Iris pigment epithelial cell (primary cell): ENCODE measurements at regions not wholly inside any gene's neighbourhood (a gene's known extent, or its start where the extent isn't known, plus 50 kb on each side); places are given as distances from the start of the nearest gene placed in this dataset.

Source experiments
- DNase-seq: peaks from one replicate; pipeline ENCODE4 v3.0.0-alpha.2; 2011; ENCODE audit warnings: low read depth

DNA sequence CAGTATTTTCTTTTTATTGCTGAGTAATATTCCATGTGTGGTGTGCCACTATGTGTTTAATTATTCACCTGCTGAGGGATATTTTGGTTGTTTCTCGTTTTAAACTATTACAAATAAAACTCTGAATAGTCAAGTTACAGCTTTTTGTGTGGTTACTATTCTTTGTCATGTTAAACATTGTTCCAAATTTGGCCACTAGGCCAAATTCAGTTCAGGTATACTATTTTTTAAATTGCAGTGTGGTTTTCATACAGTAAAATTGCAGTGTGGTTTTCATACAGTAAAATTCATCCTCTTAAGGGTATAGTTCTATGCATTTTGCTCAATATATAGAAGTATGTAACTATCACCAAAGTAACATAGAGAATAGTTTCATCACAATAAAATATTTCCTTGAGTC is 97.4 kb upstream of the FAM3C start:
- no peak for DNase-seq

- DNase-seq, result no peak
Measured at GRCh38 chr7:121490309-121490708, 94.2 kb upstream of the FAM3C start.

- no peak for DNase-seq
Measured at GRCh38 chr7:121489440-121489839, 93.3 kb upstream of the FAM3C start.

DNA sequence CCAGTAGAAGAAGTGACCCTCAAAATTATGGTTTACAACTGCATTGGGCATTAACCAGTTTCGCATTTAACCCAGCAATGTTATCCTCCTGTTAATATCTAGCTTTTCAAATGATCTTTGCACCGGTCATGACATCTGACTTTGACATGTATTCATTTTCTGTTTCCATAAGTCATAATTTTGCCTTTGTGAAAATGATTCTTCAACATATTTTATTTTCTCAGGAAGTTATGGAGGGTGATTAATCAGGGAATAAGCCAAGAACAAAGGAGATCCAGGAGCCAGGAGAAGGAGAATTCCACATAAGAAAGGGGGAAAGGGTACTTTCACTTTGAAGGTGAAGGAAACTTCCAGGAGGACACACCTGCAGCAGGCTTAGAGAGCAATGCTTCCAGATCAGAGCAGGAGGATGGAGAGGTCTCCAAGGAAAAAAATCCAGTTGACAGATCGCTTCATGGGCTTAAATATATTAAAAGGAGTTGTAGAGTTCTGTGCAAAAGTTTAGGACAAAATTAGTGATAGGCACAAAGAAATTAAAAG is 92.1 kb upstream of the FAM3C start:
- no peak for DNase-seq

- DNase-seq, result no peak
Measured at GRCh38 chr7:121486590-121486989, 90.5 kb upstream of the FAM3C start.

GRCh38 chr7:121485467-121486243 is 89.5 kb upstream of the FAM3C start:
- DNase-seq, result no peak

- no peak for DNase-seq
Measured at GRCh38 chr7:121484089-121484763, 88.1 kb upstream of the FAM3C start.

GRCh38 chr7:121480566-121481335 is 84.6 kb upstream of the FAM3C start:
- DNase-seq, result peak; percentile 44

DNA sequence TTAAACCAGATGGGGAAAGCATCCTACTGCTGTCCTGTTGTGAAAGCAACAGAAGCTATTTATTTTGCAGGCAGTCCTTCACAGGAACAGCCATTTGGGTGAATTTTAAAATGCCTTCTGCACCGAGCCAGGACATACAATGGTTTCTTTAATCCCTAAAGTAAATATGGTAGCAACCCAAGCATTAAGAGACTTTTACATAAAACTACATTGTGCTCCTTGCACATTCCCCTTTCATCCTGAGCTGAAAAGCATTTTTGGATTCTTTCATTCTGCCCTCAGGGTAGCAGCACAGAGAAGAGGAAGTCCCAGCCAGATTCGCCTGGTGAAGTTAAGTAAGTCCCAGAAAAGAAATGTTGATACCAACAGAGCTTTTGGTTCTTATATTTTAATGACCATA is 84.0 kb upstream of the FAM3C start:
- DNase-seq, result no peak

DNA sequence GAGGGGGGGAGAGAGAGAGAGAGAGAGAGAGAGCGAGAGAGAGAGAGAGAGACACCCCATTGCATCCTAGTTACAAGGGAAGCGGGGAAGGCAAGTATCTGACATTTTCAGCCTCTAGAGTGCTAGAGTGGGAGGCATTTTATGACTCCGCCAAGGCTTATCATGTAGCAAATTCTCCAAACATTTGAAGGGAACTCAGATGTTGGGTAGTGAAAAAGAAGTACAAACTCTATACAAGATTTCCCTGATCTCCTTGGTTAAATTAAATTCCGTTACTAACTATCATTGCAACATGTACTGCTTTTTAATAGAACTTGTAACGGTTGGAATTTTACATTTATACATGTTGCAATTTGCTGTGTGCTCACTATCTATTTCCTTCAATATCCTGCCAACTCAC is 83.4 kb upstream of the FAM3C start:
- no peak for DNase-seq

GRCh38 chr7:121475806-121476205 is 79.7 kb upstream of the FAM3C start:
- peak; percentile 31 for DNase-seq

DNA sequence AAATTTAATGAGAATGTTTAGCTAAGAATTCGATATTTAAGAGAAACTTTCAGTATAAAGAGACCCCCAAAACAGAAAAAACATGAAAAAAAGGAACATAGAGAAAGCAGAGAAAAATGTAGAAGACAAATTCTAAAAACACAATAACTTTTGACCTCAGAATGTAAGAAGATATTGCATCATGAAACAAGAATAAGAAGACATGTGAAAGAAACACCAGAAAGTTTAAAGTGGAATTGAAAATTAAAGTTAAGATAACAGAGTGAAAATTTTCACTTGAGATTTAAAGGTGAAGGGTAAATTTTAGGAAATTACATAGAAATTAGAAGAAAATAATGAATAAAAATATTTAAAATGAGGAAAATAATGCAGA is 78.2 kb upstream of the FAM3C start:
- DNase-seq, result no peak

GRCh38 chr7:121473645-121474300 is 77.7 kb upstream of the FAM3C start:
- no peak for DNase-seq

DNA sequence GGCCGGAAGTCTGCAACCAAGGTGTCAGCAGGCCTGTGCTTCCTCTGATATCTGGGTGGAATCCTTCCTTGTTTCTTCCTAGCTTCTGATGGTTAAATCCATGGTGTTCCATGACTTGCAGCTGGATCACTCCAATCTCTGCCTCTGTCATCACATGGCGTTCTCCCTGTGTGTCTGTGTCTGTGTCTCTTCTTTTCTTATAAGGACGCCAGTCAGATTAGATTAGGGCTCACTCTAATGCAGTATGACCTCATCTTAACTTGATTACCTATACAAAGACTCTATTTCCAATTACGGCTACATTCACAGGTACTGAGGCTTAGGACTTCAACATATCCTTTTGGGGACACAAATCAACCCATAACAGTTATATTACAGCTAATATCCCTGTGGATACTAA is 70.3 kb upstream of the FAM3C start:
- DNase-seq, result no peak

GRCh38 chr7:121459148-121459547 is 63.0 kb upstream of the FAM3C start:
- DNase-seq, result no peak

DNA sequence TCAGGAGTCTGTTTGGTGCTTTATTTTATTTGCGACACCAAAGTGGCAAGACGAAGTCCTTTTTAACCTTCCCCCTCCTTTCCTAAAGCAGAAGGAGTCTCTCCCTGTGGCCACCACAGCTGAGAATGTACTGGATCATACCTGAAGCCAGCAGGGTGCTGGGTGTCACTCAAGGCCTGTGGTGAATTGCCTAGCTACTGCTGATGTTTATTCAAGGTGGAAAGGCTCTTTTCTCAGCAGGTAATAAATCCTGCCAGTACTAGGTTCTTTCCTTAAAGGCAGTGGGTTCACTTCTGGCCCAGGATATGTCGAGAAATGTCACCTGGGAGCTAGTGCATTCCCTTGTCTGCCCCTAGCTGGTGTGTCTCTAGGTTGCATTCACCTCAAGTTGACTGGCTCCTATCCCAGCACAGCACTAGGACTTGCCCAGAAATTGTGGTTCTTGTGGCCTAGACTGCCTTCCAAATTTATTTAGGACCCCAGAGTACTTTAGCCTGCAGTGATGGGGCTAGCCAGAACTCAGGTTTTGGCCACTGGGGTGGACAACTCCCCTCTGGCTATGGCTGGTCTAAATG is 60.8 kb upstream of the FAM3C start:
- no peak for DNase-seq

GRCh38 chr7:121456015-121456414 is 59.9 kb upstream of the FAM3C start:
- no peak for DNase-seq

DNA sequence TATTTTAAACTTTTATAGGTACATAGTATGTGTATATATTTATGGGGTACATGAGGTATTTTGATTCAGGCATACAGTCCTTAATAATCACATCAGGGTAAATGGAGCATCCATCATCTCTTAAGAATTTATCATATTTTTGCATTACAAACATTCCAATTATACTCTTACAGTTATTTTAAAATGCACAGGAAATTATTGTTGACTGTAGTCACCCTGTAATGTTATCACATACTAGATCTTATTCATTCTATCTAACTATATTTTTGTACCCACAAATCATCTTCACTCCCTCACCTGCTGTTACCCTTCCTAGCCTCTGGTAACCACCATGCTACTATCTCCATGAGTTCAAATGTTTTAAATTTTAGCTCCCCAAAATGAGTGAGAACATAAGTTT is 56.3 kb upstream of the FAM3C start:
- peak; percentile 10 for DNase-seq

DNA sequence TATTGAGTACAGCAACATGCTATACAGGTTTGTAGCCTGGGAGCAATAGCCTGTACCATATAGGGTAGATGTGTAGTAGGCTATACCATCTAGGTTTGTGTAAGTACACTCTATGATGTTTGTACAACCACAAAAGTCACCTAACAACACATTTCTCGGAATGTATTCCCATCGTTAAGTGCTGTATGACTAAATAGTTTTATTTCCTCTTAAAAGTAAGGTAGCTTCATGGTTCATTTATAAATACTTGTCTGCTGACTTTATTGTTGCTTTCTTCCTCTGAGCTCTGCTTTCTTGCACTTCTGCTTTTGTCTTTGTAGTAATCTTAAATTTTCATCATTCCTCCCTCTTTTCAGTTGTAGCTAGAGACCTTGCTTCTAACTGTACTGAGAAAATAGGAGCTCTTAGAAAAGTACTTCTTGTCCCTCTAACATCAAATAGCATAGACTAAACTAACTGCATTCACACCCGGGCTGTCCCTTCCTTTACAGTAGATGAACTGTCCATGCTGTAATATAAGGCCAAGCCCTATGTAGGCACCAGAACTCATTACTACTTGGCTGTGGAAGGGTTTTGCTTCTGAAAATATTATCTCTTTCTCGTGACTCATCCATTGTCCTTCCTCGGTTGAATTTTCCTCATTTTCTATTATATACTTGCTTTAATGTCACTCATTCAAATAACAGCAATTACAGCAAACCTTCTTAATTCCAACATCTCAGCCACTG is 55.4 kb upstream of the FAM3C start:
- DNase-seq, result peak; percentile 10

GRCh38 chr7:121450631-121451198 is 54.6 kb upstream of the FAM3C start:
- DNase-seq, result no peak

GRCh38 chr7:121449735-121450240 is 53.7 kb upstream of the FAM3C start:
- DNase-seq, result no peak
